ENCODE measurements at regions not wholly inside any gene's neighbourhood (a gene's known extent, or its start where the extent isn't known, plus 50 kb on each side); places are given as distances from the start of the nearest gene placed in this dataset.
"Not testable (repeated sequence)": the region's sequence is repeated elsewhere in the genome, so short reads cannot be mapped to it uniquely, and the experiment has no call there.

DNA sequence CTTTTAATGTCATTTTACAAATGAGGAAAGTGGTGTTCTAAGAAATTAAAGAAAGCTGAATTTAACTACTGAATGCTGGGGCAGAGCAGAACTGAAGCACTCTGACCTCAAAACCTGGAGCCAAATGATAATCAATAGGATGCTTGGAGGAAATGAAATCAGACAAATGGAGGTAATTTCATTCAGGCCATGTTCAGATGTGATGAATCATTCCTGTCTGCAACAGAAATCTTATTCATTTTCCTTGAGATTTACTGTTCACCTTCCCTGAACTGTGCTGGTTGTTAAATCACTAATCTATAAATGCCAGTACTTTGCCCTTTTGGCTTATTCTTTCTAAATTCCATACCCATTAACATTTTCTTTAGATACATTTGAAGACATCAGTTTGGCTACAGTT lies 85.6 kb upstream of the SNX7 start:
- no peak for DNase-seq (ENCODE audit: low read depth in 2 of 2)

DNA sequence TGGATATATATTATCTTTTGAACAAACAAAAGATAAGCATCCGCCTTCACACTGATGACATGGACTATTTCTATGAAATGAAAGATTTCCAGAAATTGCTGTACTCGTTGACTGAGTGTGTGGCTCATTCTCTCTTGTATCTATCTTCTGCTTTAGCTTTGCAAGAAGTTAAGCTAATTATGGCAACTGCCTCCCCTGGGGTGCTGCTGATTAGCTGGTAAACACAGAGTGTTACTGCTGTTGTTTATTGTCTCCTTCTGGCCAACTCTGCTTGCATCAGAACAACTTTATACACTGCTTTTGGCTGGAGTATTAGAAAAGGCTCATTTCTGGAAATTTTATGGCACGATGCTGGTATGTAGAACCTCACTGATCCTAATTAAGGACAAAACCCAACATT lies 95.6 kb upstream of the SNX7 start:
- DNase-seq (ENCODE audit: low read depth in 2 of 2) = no peak

DNA sequence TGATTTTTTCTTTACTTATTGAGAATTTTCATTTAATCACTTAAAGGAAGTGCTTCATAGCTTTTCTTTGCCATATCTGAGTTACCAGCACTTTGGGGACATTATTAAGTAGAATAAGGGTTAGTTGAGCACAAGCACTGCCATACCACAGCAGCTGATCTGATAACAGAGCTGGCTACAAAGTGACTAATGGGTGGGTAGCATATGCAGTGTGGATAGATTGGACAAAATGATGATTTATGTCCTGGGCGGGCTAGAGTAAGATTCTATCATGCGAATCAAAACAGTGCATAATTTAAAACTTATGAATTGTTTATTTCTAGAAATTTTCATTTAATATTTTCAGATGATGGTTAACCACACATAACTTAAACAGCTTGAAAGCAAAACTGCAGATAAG lies 102.2 kb upstream of the SNX7 start:
- no peak for DNase-seq (ENCODE audit: low read depth in 2 of 2)

DNA sequence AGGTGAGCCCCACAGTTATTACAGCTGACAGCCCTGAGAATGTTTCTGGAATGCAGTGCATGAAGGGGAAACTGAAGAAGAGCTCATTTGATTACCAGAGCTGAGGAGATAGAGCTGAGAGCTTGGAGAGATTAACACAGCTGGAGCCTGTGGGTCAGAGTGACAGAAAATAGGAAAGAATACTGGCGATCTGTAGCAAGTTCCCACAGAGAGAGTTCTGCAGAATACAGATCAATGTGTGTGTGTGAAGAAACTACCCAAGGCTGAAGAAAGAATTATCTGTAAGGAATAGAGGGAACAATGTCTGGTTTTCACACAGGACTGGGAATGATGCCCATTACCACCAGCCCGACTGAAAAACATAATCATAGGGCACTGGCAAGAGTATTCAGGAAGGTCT lies 103.6 kb upstream of the SNX7 start:
- no peak for DNase-seq (ENCODE audit: low read depth in 2 of 2)

DNA sequence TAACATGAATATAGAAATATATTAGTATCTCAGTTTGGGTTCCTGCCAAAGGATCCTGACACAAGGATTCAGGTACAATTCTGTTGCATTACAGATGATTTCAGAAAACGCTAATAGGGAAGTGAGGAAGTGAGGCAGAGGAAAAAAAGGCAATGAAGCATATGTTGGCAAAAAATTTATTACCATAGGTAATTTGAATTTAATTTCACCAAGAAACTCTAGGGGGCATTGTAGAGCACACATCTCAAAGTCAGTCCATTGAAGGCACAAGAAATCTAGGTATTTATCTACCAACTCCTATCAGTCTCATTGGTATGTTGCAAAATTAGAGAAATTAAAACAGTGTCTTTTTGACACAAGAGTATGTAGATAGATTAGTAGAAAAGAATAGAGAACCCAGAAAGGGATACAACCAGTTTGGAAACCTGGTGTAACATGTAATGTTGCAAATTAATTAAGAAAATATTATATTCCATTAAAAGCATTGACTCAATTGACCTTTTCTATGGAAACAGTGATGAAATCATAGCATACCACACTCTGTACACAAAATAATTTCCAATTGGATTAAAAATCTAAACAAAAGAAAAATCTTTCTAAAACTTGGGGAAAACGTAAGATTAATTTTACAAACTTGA lies 104.9 kb upstream of the SNX7 start:
- peak; percentile 24 to 36 for DNase-seq (ENCODE audit: low read depth in 2 of 2)

DNA sequence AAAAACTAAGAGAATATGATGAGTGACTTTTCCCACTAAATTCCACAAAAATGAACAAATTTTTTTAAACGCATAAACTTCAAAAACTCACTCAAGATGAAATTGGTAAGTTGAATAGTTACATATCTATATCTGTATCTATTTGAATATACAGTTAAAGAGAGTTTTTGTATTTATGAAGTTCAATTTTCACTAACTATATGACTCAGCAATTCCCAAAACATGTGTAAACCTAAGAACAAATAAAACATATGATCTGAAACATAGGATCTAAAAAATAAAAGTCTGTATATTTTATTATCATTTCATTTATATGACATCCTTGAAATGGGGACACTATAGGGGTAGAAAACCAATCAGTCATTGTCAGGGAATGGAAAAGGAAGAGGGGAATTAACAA lies 105.7 kb upstream of the SNX7 start:
- DNase-seq (ENCODE audit: low read depth in 2 of 2) = no peak

DNA sequence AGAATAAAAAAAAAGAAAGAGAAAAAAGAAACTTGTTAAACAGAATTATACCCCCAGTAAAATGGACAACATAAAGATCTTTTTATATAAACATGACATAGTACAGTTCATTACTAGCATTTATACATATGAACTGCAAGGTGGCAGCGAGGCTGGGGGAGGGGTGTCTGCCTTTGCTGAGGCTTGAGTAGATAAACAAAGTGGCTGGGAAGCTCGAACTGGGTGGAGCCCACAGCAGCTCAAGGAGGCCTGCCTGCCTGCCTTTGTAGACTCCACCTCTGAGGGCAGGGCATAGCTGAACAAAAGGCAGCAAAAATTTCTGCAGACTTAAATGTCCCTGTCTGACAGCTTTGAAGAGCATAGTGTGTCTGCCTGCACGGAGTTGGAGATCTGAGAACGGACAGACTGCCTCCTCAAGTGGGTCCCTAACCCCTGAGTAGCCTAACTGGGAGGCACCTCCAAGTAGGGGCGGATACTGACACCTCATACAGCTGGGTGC lies 108.9 kb upstream of the SNX7 start:
- DNase-seq (ENCODE audit: low read depth in 2 of 2) = not testable (repeated sequence)

DNA sequence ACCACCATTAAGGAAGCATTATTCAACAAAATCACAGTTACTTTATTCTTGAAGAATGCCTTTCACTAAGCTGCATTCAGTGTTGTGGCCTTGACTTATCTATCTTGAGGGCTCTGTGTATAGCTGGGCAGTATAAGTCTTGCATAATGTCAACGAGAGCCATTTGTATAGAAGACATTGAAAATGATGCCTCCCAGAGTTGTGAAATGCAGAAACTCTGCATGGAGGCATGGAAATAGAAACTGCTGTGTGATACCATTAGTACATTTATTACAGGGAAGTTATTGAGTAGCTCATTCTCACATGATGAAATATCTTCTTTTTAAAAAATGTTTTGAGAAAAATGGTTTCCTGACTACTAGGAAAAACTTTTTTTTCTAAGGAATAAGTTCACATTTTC lies 111.4 kb upstream of the SNX7 start:
- DNase-seq (ENCODE audit: low read depth in 2 of 2) = no peak

DNA sequence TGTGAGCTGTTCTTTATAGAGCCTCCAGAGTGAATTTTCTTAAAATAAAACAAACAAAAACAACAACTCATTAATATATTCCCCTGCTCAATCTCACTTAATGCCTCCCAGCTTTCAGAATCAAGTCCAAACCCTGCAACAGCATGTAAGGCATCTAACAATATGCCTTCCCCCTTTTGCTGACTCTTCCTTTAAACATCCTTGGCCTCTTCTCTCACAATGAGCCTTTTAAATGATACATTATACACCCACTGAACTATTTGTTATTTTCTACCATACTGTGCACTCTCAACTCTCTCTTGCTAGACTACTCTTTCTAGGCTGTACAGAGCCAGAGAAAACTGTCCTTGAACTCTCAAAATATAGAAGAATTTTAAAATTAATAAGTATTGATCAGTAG lies 115.2 kb upstream of the SNX7 start:
- DNase-seq (ENCODE audit: low read depth in 2 of 2) = no peak

DNA sequence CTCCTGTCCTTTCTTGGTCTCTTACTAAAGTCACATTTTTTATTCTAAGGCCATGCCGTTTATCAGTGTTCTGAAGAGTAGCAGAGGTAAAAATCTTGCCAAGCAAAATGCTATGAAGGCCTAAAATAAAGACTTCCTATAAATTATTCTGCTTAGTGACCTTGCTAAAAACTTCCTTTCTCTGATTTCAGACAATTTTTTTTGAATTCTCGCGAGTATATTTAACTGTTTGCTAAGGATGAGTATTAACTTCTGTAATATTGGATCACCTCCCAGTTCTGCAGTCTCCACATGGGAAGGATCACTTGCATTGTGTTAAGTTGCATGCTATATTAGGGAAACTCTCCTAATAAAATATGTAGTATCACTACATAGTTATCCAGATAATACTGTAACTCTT lies 123.4 kb upstream of the SNX7 start:
- no peak for DNase-seq (ENCODE audit: low read depth in 2 of 2)

DNA sequence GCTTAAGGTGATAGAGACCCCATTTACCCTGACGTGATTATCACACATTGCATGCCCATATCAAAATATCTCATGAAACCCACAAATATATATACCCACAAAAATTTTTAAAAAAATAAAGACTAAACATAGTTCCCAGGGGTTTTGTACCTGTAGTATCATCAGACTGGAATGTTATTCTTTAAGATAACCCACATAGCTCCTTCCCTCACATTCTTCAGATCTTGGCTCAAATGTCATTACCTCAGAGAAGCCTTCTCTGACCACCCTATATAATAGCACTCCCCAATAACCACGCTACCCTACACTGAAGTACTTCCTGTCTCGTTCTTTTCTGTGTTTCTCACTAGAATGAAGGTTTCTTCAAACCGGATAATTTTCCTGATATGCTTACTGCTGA lies 138.3 kb upstream of the SNX7 start:
- no peak for DNase-seq (ENCODE audit: low read depth in 2 of 2)

DNA sequence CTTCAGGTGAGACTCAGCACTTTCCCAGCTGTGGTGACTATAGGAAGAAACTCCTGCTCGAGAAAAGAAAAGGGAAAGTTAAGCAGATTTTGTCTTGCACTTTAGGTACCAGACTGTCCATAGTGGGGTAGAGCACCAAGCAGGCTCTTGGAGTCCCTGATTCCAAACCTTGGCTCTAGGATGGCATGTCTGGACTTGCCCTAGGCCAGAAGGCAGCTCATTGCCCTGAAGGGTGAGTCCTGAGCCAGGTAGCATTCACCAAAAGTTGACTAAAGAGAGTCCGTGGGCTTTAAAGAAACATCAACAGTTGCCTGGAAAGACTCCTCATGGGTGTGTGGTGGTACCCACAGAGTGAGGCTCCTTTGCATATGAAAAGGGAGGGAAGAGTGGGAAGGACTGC lies 145.2 kb upstream of the SNX7 start:
- DNase-seq (ENCODE audit: low read depth in 2 of 2) = no peak

DNA sequence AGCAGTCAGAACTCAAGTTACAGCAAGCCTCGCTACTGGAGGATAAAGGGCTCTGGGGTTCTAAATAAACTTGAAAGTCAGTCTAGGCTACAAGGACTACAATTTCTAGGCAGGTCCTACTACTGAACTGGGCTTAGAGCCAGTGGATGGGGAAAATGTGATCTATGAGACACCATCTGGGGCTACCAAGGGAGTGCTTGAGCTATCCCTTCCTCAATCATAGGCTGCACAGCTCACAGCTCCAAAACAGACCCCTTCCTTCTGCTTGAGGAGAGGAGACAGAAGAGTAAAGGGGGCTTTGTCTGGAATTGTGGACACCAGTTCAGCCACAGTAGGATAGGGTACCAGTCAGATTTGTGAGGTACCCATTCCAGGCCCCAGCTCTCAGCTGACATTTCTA lies 145.8 kb upstream of the SNX7 start:
- no peak for DNase-seq (ENCODE audit: low read depth in 2 of 2)

DNA sequence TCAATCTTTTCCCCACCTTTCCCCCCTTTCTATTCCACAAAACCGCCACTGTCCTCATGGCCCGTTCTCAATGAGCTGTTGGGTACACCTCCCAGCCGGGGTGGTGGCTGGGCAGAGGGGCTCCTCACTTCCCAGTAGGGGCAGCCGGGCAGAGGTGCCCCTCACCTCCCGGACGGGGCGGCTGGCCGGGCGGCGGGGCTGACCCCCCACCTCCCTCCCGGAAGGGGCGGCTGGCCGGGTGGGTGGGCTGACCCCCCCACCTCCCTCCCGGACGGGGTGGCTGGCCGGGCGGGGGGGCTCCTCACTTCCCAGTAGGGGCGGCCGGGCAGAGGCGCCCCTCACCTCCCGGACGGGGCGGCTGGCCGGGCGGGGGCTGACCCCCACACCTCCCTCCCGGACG lies 149.3 kb upstream of the SNX7 start:
- not testable (repeated sequence) for DNase-seq (ENCODE audit: low read depth in 2 of 2)

DNA sequence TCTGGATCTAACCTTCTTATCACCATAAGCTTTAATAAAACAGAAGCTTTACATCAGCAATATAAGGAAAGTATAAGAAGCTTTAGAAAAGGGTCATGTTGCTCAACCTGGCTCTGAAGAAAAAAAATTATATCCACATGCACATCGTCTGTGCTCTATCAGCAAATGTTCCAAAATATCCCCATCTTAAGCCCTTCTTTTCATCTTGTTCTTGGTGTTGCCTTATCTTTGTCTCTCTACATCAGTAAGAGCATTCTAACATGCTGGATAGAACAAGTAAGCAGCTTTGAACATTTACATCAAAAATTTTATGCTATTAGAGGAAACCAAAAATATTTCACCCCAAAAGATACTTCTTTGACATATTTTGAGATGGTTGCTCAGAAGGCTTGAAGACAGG lies 157.8 kb upstream of the SNX7 start:
- DNase-seq (ENCODE audit: low read depth in 2 of 2) = no peak

DNA sequence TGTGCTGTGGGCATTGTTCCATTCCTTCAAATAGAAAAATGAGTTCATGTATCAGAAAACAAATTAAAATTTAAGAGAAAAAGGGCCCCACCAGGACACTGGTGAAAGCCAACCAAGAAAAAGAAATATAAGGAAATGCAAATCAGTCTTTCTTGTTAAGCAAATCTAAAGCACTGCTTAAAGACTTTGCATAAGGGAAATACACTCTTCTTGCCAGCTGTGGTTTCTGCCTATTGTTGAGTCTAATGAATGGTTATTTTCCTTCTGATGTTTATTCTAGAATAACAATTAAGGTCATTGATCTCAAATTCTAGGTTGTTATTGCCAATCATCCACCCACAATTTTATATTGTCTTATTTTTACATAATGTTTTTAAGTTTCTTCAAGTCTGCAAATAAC lies 158.6 kb upstream of the SNX7 start:
- DNase-seq (ENCODE audit: low read depth in 2 of 2) = no peak

DNA sequence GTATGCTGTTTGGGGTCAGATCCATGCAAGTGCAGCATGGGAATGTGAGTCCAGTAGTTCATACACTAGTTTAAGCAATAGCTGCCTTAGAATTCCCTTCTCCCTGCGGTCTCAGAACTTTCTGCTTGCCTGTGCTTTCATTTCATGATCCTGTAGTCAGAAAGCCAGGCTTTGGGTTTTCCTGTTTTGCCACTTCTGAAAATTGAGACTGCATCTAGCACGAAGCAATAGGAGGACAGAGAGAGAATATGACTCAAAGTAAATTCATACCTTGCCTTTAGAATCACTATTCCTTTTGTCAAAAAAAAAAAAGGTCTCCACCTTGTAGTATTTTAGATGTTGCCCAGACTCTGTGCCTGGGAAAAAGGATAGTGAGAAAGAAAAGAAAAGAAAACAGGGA lies 161.2 kb upstream of the SNX7 start:
- no peak for DNase-seq (ENCODE audit: low read depth in 2 of 2)

DNA sequence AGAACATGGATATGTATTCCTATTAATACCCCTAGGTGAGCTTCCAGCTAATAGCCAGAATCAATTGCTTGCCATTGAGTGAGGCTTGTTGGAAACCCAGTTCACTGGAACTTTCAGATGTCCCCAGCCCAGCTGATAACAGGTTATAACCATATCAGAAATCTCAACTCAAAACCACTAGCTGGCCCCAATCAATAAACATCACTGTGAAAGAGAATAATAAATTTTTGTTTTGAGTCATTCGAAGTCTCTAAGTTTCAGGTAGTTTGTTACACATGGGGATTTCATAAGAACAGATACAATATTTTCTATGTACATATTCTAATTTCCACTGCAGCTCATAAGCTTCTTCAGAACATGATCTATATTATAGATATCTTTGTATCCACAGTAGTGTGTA lies 162.9 kb upstream of the SNX7 start:
- DNase-seq (ENCODE audit: low read depth in 2 of 2) = no peak

DNA sequence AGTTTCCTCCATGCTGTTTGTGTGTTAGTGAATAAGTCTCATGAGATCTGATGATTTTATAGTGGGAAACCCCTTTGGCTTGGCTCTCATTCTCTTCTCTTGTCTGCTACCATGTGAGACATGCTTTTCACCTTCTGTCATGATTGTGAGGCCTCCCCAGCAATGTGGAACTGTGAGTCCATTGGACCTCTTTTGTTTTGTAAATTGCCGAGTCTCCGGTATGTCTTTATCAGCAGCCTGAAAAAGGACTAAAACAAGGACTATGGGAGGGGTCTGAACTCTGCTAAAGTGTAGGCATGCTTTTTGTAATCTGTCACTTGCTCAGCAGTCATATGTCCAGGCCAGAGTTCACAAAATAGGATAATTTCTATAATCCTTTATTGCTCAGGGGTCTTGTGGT lies 164.0 kb upstream of the SNX7 start:
- no peak for DNase-seq (ENCODE audit: low read depth in 2 of 2)

DNA sequence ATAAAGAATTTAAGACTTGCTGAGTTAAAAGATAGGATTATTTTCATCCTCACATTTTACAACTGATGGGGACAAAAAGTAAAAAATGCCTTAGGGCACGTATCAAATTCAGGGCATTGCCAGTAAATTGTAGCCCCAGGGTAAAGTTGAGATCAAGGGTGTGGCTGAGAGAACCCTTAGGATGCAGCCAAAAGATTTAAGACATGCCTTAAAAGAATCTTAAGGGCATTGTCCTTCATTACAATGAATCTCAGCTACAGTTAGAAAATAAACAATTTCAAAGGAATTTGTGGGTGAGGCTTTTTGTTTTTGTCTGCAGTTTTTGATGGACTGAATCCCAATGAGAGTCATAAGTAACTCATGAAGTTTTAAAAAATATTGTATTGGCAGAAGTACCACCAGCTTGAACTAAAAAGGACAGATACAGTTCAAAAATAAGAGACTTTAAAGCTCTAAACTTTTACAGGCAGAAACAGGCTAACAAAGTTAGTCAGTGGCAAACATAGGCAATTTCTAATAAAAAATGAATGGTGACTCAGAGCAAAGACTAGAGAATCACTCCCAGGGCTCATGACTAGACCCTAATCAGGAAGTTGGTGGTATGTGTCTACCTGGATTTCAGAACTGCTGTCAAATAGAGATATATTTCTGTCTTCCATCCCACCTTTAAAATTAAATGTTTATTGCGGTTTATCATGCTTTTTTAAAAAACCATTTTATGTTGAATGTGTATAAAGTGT lies 165.1 kb upstream of the SNX7 start:
- no peak for DNase-seq (ENCODE audit: low read depth in 2 of 2)

DNA sequence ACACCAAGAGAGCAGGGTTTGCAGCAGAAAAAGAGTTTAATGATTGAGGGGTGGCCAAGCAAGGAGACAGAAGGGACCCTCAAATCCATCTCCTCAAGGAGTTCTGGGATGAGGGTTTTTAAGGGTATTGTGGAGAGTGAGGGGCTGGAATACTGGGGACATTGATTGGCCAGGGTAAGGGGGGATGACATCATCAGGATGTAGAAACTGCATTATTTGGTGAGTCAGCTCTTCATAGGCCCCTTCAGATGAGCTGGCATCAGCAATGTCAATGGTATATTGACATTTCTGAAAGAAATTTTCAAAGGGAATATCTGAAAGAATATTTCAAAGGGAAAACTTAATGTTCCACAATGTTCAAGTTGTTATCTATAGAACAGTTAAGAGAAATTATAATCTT lies 168.1 kb upstream of the SNX7 start:
- DNase-seq (ENCODE audit: low read depth in 2 of 2) = no peak

DNA sequence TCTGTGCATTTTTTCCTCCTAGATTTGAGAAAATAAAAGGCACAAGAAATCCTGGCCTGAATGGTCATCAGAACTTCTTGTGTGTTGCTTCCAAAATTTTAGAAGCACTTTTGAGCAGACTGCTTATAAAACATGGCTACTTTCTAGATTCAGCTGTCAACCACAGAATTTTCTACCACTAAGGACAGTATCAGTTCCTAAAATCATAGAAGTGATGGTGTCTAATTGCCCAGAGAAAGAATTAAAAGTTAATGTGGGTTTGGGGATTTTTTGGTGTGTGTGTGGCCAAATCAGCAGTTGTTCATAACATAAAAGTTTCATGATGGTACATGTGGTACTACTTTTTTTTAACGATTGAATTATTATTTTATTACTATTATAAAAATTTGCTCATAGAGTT lies 171.4 kb upstream of the SNX7 start:
- no peak for DNase-seq (ENCODE audit: low read depth in 2 of 2)

DNA sequence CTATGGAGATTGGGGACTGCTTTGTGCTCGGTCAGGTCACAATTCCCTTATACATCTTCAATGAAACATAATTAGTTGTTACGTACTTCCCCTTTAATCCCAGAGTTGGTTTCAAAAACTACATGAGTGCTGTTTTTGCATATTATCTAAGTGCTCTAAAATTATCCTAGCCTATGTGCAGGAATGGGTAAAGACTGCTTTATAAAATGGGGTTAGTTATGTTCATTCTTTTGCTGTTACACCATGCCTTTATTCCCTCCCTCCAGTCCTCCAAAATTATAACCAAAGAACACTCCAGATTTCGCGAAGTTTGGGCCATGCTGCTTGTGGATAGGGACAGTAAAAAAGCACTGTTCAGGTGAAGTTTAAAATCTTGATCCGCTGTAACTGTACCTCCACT lies 173.9 kb upstream of the SNX7 start:
- no peak for DNase-seq (ENCODE audit: low read depth in 2 of 2)

DNA sequence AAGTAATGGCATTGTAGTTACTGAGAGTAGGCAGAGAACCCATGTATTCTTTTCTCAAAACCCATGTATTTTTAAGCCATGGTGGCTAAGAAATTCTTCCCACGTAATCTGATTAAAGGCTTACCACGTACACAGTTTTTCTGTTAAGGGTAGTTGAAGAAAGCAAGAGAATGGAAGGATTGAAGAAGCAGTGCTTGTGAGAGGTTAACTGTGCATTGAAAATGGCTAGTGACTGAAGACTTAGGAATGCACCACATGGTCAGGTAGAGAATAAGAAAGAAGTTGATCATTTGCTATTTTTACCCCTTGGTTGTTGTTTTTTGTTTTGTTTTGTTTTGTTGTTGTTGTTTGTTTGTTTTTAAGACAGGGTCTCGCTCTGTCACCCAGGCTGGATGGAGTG lies 178.9 kb upstream of the SNX7 start:
- no peak for DNase-seq (ENCODE audit: low read depth in 2 of 2)
